ENCODE measurements at regions not wholly inside any gene's neighbourhood (a gene's known extent, or its start where the extent isn't known, plus 50 kb on each side); places are given as distances from the start of the nearest gene placed in this dataset.

- no peak for TF ChIP-seq CTCF (conservative IDR thresholded peaks at IDR 0.05)
- no peaks in the 10 kb centered on the region for H3K27me3 ChIP-seq (ENCODE audit: control insufficient read depth, insufficient read depth, low read length, poor library complexity, severe bottlenecking)
- Mint-ChIP-seq H3K27ac (no peak overlapping the region), H3K9me3 (no peaks in the 10 kb centered on the region), H3K4me1 (no peaks in the 10 kb centered on the region), H3K27me3 (ENCODE audit: insufficient read depth) (peaks cover 2% of the 10 kb centered on the region), H3K36me3 (ENCODE audit: low read depth) (no peaks in the 10 kb centered on the region), H3K4me3 (no peak overlapping the region)
- H3K9ac ChIP-seq (ENCODE audit: extremely low read depth, low read length, poor library complexity, severe bottlenecking): no peak overlapping the region
- no peak overlapping the region for H3K4me3 ChIP-seq (ENCODE audit: low read length)
- WGBS, 2 experiments (ENCODE audit: insufficient coverage in 1 of 2, insufficient read length in 1 of 2): 91 to 100% methylated on average over 1 of the region's 1 CpG
- H3K9me3 ChIP-seq (ENCODE audit: control insufficient read depth, low read length): no peaks in the 10 kb centered on the region
- DNase-seq: no peak
- no peak overlapping the region for H3K27ac ChIP-seq (ENCODE audit: low read depth, low read length)
- H3K4me1 ChIP-seq (ENCODE audit: control insufficient read depth, insufficient read depth, low read length): no peaks in the 10 kb centered on the region
- no peaks in the 10 kb centered on the region for H3K36me3 ChIP-seq (ENCODE audit: control insufficient read depth, insufficient read depth, low read length)
These were observed 916.7 kb upstream of the B3GALT2 start for GRCh38 chr1:194103101-194103500.

GRCh38 chr1:194102607-194103006 is 916.2 kb upstream of the B3GALT2 start:
- TF ChIP-seq CTCF (conservative IDR thresholded peaks at IDR 0.05): peak; percentile 66
- Mint-ChIP-seq H3K9me3 (no peaks in the 10 kb centered on the region), H3K27ac (no peak overlapping the region), H3K4me1 (no peaks in the 10 kb centered on the region), H3K36me3 (ENCODE audit: low read depth) (no peaks in the 10 kb centered on the region), H3K27me3 (ENCODE audit: insufficient read depth) (peaks cover 2% of the 10 kb centered on the region), H3K4me3 (no peak overlapping the region)
- WGBS, 2 experiments (ENCODE audit: insufficient coverage in 1 of 2, insufficient read length in 1 of 2): 67 to 74% methylated on average over 1 to 2 of the region's 2 CpGs
- no peaks in the 10 kb centered on the region for H3K9me3 ChIP-seq (ENCODE audit: control insufficient read depth, low read length)
- H3K4me1 ChIP-seq (ENCODE audit: control insufficient read depth, insufficient read depth, low read length): no peaks in the 10 kb centered on the region
- no peak overlapping the region for H3K9ac ChIP-seq (ENCODE audit: extremely low read depth, low read length, poor library complexity, severe bottlenecking)
- no peak overlapping the region for H3K27ac ChIP-seq (ENCODE audit: low read depth, low read length)
- H3K4me3 ChIP-seq (ENCODE audit: low read length): no peak overlapping the region
- no peaks in the 10 kb centered on the region for H3K27me3 ChIP-seq (ENCODE audit: control insufficient read depth, insufficient read depth, low read length, poor library complexity, severe bottlenecking)
- DNase-seq: peak; percentile 59
- no peaks in the 10 kb centered on the region for H3K36me3 ChIP-seq (ENCODE audit: control insufficient read depth, insufficient read depth, low read length)

- H3K4me3 ChIP-seq (ENCODE audit: low read length): no peak overlapping the region
- Mint-ChIP-seq H3K27me3 (ENCODE audit: insufficient read depth) (no peaks in the 10 kb centered on the region), H3K36me3 (ENCODE audit: low read depth) (no peaks in the 10 kb centered on the region), H3K4me3 (no peak overlapping the region), H3K27ac (no peak overlapping the region), H3K4me1 (no peaks in the 10 kb centered on the region), H3K9me3 (no peaks in the 10 kb centered on the region)
- H3K27me3 ChIP-seq (ENCODE audit: control insufficient read depth, insufficient read depth, low read length, poor library complexity, severe bottlenecking): no peaks in the 10 kb centered on the region
- H3K9me3 ChIP-seq (ENCODE audit: control insufficient read depth, low read length): no peaks in the 10 kb centered on the region
- no peaks in the 10 kb centered on the region for H3K4me1 ChIP-seq (ENCODE audit: control insufficient read depth, insufficient read depth, low read length)
- no peak for TF ChIP-seq CTCF (conservative IDR thresholded peaks at IDR 0.05)
- no peak overlapping the region for H3K9ac ChIP-seq (ENCODE audit: extremely low read depth, low read length, poor library complexity, severe bottlenecking)
- WGBS, 2 experiments (ENCODE audit: insufficient coverage in 1 of 2, insufficient read length in 1 of 2): 87 to 93% methylated on average over 2 to 3 of the region's 3 CpGs
- H3K36me3 ChIP-seq (ENCODE audit: control insufficient read depth, insufficient read depth, low read length): no peaks in the 10 kb centered on the region
- no peak overlapping the region for H3K27ac ChIP-seq (ENCODE audit: low read depth, low read length)
- no peak for DNase-seq
These were observed 898.3 kb upstream of the B3GALT2 start for GRCh38 chr1:194084755-194085154.
